ENCODE measurements at regions not wholly inside any gene's neighbourhood (a gene's known extent, or its start where the extent isn't known, plus 50 kb on each side); places are given as distances from the start of the nearest gene placed in this dataset.

GRCh38 chr7:108711611-108712010, 141.9 kb downstream of the DNAJB9 start:
- DNase-seq, result no peak

- DNase-seq, result no peak
Measured at GRCh38 chr7:108716783-108717182, 147.1 kb downstream of the DNAJB9 start.

DNA sequence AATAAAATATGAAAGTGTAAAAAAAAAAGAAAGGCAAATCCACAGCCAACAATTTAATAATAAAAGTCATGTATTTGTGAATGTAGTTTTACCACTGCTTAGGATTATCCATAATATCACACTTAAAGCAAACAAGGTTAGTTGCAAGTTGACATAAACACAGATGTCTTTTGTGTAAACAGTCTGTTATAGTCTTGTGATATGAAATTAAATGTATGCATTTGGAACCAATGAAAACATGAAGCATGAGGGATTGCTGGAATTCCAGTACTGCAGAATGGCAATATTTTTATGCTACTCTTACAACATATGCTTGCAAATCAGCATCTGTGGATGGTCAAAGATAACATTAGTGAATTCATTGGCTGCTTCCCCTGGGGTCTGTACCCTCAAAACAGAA, 148.1 kb downstream of the DNAJB9 start:
- DNase-seq, result no peak

GRCh38 chr7:108719631-108720030, 150.0 kb downstream of the DNAJB9 start:
- DNase-seq, result no peak

DNA sequence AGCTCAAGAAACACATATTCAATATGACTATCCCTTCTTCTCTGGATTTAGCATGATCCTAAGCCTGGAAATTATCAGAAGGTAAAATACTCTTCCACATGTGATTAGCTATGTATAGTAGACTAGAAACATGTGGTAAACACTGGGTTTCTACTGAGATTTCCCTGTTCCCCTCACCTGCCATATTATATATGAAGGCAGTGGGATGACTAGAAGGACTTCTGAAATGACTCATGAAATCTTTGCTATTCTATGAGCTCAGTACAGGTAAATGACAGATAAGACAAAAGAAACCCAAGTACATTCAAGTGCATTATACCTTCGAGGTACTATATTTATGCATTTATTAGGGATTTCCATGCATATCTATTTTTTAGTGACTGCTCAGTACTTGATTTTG, 152.9 kb downstream of the DNAJB9 start:
- DNase-seq, result no peak

DNA sequence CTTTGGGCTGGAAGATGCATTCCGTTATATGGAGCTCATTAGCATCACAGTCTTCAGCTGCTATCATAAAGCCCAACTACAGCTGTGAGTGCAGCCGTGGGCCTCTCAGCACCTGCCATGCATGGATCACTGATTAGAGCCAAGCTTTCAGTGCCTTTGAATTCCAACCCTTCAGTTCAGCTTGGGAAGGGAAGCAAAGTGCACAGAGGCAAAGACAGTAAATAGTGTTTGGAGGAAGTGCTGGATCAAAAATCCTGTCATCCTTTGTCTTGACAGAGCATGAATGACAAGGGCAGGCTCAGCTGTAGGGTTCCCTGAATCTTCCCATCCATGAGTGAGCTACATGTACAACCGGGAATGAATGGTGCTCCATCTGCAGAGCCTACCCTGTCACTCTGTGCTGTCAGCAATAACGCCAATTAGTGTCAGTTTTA, 153.7 kb downstream of the DNAJB9 start:
- no peak for DNase-seq

GRCh38 chr7:108724251-108725100, 154.8 kb downstream of the DNAJB9 start:
- DNase-seq, result no peak

DNA sequence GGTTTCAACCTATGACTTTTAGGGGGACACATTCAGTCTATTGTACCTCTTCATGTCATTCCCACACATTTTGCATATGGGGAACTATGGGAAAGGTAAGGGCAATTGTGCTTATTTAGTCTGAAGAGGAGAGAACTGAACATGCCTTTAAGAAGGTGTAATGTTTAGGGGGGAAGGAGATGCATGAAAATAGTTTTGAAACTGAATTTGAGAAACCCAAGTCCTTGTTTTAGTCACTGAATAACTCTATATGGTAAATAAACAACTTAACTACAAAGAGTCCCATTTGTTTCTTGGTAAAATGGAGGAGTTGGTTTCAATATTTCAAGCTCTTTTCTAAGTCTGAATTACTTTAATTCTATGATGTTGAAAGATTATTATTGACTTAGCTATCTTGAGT, 166.1 kb downstream of the DNAJB9 start:
- DNase-seq, result no peak

DNA sequence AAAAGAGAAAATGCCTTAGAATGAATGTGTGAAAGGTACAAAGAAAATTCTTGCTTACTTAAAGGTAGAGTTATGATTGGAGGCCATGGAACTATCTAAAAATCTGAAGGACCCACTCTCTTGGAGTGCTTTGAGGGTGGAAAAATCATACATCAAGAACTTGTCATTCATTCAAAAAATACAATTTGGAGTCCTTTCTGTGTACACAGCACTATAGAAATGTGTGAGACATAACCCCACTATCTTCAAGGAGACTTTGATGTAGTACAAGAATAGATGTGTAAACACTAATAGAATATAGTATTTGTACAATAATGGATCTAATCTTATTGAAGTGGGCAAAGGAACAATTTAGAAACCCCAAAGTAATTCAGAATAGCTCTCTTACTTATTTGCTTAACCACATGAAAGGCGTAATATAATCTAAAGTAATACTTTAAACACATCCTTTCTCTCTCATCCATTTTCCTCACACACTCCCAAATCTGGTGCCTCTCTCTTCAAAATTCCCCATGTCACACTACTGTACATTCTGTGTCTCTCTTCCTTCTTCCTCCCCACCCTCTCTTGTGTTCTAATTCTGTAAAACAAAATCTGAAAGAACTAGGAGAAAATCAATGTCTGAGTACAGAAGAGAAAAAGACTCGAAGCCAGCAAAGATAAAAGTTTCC, 166.7 kb downstream of the DNAJB9 start:
- DNase-seq, result no peak

- DNase-seq, result no peak
Measured at GRCh38 chr7:108770981-108771745, 201.5 kb downstream of the DNAJB9 start.

GRCh38 chr7:108771853-108772252, 202.2 kb downstream of the DNAJB9 start:
- no peak for DNase-seq

DNA sequence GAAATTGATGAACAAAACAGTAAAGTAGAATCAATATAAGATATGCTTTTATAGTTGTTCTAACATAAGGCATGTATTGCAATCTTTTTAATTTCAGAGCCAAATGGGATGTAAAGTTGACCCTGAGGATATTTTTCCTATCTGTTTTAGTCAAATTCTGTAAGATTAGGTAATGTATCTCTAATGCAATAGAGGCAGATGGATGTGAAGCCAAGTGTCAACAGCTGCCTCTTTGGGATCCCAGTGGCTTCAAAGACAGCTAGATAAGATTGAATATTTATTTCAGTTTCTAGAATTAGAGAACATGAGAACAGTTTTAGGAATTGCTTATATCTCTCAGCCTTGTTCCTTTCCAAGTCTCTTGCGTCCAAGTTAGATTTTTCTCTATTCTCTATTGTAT, 208.3 kb downstream of the DNAJB9 start:
- no peak for DNase-seq

DNA sequence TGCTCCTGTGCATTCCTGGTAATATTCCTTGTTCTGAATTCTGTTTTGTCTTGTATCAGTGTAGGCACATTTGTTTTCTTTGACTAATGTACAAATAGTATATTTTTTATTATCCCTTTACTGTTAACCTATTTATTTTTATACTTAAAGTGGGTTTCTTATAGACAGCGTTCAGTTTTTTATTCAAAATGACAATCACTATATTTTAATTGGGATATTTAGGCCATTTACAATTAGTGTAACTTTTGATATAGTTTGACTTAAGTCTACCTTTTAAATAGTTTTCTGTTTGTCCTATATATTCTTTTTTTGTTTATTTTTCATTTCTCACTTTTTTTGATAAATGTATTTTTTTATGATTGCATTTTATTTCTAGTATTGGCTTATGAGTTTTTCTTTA, 219.8 kb downstream of the DNAJB9 start:
- DNase-seq, result no peak

DNA sequence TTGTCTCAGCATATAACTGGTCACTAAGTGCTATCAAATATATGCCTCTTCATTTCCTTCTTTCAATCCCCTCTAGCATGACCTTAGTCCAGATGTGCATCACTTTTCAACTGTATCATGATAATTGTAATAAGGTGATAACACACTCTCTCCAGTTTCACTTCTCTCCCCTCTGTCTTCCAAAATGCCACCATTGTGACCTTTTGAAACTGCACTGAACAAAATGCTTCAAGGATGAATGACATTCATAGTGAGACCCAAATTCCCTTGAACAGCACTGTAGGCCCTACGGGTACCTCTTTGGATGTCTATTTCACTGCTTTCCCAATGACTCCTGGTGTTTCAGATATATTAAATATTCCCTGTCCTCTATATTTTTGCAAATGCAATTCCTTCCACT, 224.8 kb downstream of the DNAJB9 start:
- no peak for DNase-seq

GRCh38 chr7:108802650-108803049, 233.0 kb downstream of the DNAJB9 start:
- no peak for DNase-seq

GRCh38 chr7:108805808-108806397, 236.2 kb downstream of the DNAJB9 start:
- DNase-seq, result no peak

DNA sequence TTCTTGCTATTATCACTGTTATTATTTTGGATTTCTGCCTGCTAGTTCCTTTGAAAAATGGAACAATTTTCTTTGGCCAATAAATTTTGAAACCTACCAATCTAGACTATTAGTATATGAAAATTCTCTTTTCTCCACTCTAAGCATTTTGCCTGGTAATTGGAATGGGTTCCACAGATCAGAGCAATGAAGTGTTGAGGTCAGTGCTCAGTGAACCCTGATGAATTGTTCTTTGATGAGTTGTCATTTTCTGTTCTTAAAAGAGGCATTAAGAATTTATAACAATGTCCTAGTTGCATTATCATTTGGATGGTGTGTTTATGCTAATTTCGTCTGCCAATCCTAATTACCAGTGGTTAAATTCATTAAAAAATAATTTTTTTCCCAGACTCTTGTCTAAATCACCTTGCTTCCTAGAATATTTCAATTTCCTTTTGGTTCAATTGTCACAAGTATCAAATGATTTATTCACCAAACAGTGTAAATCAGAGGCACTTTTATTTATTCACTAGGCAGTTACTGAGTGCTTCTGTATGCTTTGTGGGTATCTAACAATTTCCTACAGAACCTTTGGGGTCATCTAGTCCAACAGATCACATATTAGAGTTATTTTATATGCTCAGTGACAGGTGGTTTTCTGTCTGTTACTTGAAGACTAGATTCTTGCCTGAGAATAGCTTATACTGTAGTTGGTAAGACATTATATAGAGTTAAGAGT, 239.0 kb downstream of the DNAJB9 start:
- DNase-seq, result no peak

- DNase-seq, result no peak
Measured at GRCh38 chr7:108809356-108809755, 239.7 kb downstream of the DNAJB9 start.

GRCh38 chr7:108810756-108811385, 241.2 kb downstream of the DNAJB9 start:
- no peak for DNase-seq

DNA sequence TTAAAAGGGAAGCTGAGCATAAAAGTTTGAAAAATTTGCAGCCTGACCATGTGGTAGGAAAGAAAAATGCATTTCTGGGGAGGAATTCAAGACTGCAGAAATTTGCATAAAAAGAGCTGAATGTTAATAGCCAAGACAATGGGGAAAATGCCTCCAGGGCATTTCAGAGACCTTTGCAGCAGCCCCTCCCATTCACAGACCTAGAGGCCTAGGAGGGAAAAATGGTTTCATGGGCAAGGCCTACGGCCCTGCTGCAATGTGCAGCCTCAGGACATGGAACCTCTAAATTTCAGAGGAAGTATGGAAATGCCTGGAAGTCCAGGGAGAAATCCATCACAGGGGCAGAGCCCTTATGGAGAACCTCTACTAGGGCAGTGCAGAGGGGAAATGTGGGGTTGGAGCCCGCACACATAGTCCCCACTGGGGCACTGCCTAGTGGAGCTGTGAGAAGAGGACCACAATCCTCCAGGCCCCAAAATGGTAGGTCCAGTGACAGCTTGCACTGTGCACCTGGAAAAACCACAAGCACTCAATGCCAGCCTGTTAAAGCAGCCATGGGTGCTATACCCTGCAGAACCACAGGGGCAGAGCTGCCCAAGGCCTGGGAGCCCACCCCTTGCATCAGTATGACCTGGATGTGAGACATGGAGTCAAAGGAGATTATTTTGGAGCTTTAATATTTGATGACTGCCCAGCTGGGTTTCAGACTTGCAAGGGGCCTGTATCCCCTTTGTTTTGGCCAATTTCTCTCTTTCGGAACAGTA, 243.8 kb downstream of the DNAJB9 start:
- no peak for DNase-seq

DNA sequence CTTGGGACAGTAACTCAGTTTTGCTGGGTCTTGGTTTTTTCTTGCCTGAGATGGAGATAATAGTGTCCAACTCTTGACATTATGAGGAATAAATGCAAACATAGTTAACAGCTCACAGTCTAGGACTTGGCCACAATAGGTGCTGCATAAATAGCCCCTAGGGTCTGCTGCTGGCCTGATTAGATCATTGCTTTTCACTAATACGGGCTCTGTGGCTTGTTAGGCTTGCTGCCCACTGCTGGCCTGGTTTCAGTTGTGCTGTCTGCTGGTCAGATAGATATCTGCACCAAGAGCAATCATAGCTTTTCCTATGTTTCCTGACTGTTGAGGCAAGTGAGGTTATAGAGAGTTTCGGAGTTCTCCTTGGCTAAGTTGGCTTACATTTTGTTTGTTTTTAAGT, 246.1 kb downstream of the DNAJB9 start:
- DNase-seq, result no peak

All from activated naive CD4-positive, alpha-beta T cell treated with anti-CD3 and anti-CD28 coated beads, Interleukin-2, amount 50 U/mL, for 16 hours (primary cell).